Gastrocnemius medialis (tissue), 4 donors: ENCODE measurements at regions not wholly inside any gene's neighbourhood (a gene's known extent, or its start where the extent isn't known, plus 50 kb on each side); places are given as distances from the start of the nearest gene placed in this dataset.

Source experiments
- CTCF ChIP-seq, 5 experiments: fragments of 450-650 bp in 3 of 5; fragments of 200-600 bp in 2 of 5; sonication (generic) in 2 of 5; IDR thresholded peaks in 4 of 5; conservative IDR thresholded peaks in 1 of 5; 1 replicate in 4 of 5; 2 replicates in 1 of 5; pipeline ENCODE4 v1.5.1; 2016 to 2019; ENCODE audit warnings: antibody characterized with exemption in 5 of 5, mild to moderate bottlenecking in 3 of 5, moderate library complexity in 3 of 5
- POLR2A ChIP-seq, 2 donors: fragments of 450-650 bp; IDR thresholded peaks; one replicate each; pipeline ENCODE4 v1.6.1; 2017; ENCODE audit warnings: antibody characterized with exemption in 2 of 2, mild to moderate bottlenecking in 2 of 2, moderate library complexity in 2 of 2

GRCh38 chr5:30736669-30737068 is 456.8 kb upstream of the CDH6 start:
- TF ChIP-seq CTCF (IDR thresholded peaks at IDR 0.05 in 4 of 5, conservative IDR thresholded peaks at IDR 0.05 in 1 of 5) (no peak), POLR2A (IDR thresholded peaks at IDR 0.05) (no peak)
